Cardiac muscle cell (in vitro differentiated cells and primary cell): ENCODE measurements at regions not wholly inside any gene's neighbourhood (a gene's known extent, or its start where the extent isn't known, plus 50 kb on each side); places are given as distances from the start of the nearest gene placed in this dataset.
"Not testable (repeated sequence)": the region's sequence is repeated elsewhere in the genome, so short reads cannot be mapped to it uniquely, and the experiment has no call there.

Experiments used
- DNase-seq, 2 donors: peaks; one replicate each; pipeline versions ENCODE4 v3.0.0 to v3.0.0-alpha.2; 2010 to 2017; ENCODE audit warnings: low read depth in 1 of 2, low spot score in 1 of 2
- H3K27ac ChIP-seq: fragments of 200-600 bp; sonication (generic); 2 replicates; pipeline ENCODE4 v1.5.1; 2016
- H3K27me3 ChIP-seq: fragments of 200-600 bp; sonication (generic); 2 replicates; pipeline ENCODE4 v1.6.0; 2016; ENCODE audit warnings: control low read depth
- H3K36me3 ChIP-seq: fragments of 200-600 bp; sonication (generic); 2 replicates; pipeline ENCODE4 v1.5.1; 2016; ENCODE audit warnings: control low read depth
- H3K4me1 ChIP-seq: fragments of 200-600 bp; sonication (generic); 2 replicates; pipeline ENCODE4 v1.8.1; 2017; ENCODE audit warnings: low read depth, mild to moderate bottlenecking, mixed run types
- H3K4me3 ChIP-seq: fragments of 200-600 bp; sonication (generic); 2 replicates; pipeline ENCODE4 v1.5.1; 2016; ENCODE audit warnings: mild to moderate bottlenecking
- H3K9me3 ChIP-seq: fragments of 200-600 bp; sonication (generic); 2 replicates; pipeline ENCODE4 v1.5.1; 2017; ENCODE audit warnings: low read depth, mild to moderate bottlenecking, control low read depth
- CTCF ChIP-seq: IDR thresholded peaks from 2 replicates; pipeline ENCODE4 v1.5.1; 2012; ENCODE audit warnings: low read depth, mild to moderate bottlenecking, low read length

DNA sequence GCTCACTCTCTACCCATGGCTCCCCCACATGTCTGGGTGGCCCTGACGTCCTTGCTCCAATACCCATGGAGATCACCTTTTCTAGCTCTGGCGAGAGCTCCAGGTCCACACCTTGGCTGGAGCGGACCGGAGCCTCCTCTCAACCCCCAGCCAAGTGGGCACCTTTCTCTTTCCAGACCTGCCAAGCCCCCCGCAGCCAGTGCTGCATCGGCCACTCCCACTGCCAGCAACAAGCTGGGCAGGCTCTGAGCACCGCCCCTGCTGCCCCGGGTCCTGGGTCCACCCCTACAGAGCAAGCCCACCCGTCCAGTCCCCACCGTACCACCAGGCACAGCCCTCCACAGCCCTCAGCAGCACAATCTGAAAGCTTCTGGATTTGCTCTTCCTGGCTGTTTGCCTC is 98.2 kb upstream of the C14orf180 start:
- no peak overlapping the region for H3K4me3 ChIP-seq
- DNase-seq: no peak
- H3K36me3 ChIP-seq: no peaks in the 10 kb centered on the region
- no peak overlapping the region for H3K27ac ChIP-seq
- H3K9me3 ChIP-seq: no peaks in the 10 kb centered on the region
- no peaks in the 10 kb centered on the region for H3K4me1 ChIP-seq
- H3K27me3 ChIP-seq: no peaks in the 10 kb centered on the region
- TF ChIP-seq CTCF: no peak

GRCh38 chr14:104482017-104482416 is 97.5 kb upstream of the C14orf180 start:
- not testable (repeated sequence) for H3K27ac ChIP-seq, H3K4me1 ChIP-seq, H3K36me3 ChIP-seq, H3K4me3 ChIP-seq, H3K9me3 ChIP-seq, H3K27me3 ChIP-seq, DNase-seq

GRCh38 chr14:104486222-104486923 is 93.2 kb upstream of the C14orf180 start:
- no peaks in the 10 kb centered on the region for H3K4me1 ChIP-seq
- H3K9me3 ChIP-seq: no peaks in the 10 kb centered on the region
- no peak for TF ChIP-seq CTCF
- H3K36me3 ChIP-seq: no peaks in the 10 kb centered on the region
- H3K27ac ChIP-seq: no peak overlapping the region
- H3K4me3 ChIP-seq: no peak overlapping the region
- no peaks in the 10 kb centered on the region for H3K27me3 ChIP-seq
- DNase-seq: no peak

- Histone ChIP-seq H3K36me3 (no peaks in the 10 kb centered on the region), H3K9me3 (no peaks in the 10 kb centered on the region), H3K27me3 (no peaks in the 10 kb centered on the region), H3K4me1 (no peaks in the 10 kb centered on the region), H3K4me3 (no peak overlapping the region), H3K27ac (no peak overlapping the region)
- DNase-seq: no peak
- TF ChIP-seq CTCF: no peak
These were observed 85.1 kb upstream of the C14orf180 start for GRCh38 chr14:104494483-104494882.

GRCh38 chr14:104496095-104496494 is 83.5 kb upstream of the C14orf180 start:
- no peak overlapping the region for H3K27ac ChIP-seq
- no peaks in the 10 kb centered on the region for H3K9me3 ChIP-seq
- no peak for DNase-seq
- no peak overlapping the region for H3K4me3 ChIP-seq
- TF ChIP-seq CTCF: no peak
- H3K27me3 ChIP-seq: no peaks in the 10 kb centered on the region
- no peaks in the 10 kb centered on the region for H3K36me3 ChIP-seq
- no peaks in the 10 kb centered on the region for H3K4me1 ChIP-seq

GRCh38 chr14:104499784-104500760 is 79.5 kb upstream of the C14orf180 start:
- no peak overlapping the region for H3K27ac ChIP-seq
- no peaks in the 10 kb centered on the region for H3K36me3 ChIP-seq
- no peak for DNase-seq
- H3K4me1 ChIP-seq: no peaks in the 10 kb centered on the region
- H3K9me3 ChIP-seq: no peaks in the 10 kb centered on the region
- no peaks in the 10 kb centered on the region for H3K27me3 ChIP-seq
- no peak overlapping the region for H3K4me3 ChIP-seq
- no peak for TF ChIP-seq CTCF
